ENCODE measurements at regions not wholly inside any gene's neighbourhood (a gene's known extent, or its start where the extent isn't known, plus 50 kb on each side); places are given as distances from the start of the nearest gene placed in this dataset.

- DNase-seq (ENCODE audit: low spot score), result no peak
These were observed 509.3 kb upstream of the JARID2 start for GRCh38 chr6:14736554-14736953.

- no peak for DNase-seq (ENCODE audit: low spot score)
These were observed 507.4 kb upstream of the JARID2 start for GRCh38 chr6:14738497-14738896.

GRCh38 chr6:14738933-14739332 lies 506.9 kb upstream of the JARID2 start:
- DNase-seq (ENCODE audit: low spot score), result no peak

GRCh38 chr6:14739827-14740226 lies 506.0 kb upstream of the JARID2 start:
- DNase-seq (ENCODE audit: low spot score), result no peak

GRCh38 chr6:14742171-14742570 lies 503.7 kb upstream of the JARID2 start:
- no peak for DNase-seq (ENCODE audit: low spot score)

- no peak for DNase-seq (ENCODE audit: low spot score)
These were observed 503.2 kb upstream of the JARID2 start for GRCh38 chr6:14742680-14743079.

- DNase-seq (ENCODE audit: low spot score), result no peak
These were observed 502.8 kb upstream of the JARID2 start for GRCh38 chr6:14743144-14743473.

- DNase-seq (ENCODE audit: low spot score), result no peak
These were observed 502.2 kb upstream of the JARID2 start for GRCh38 chr6:14743474-14744211.

GRCh38 chr6:14744212-14744556 lies 501.7 kb upstream of the JARID2 start:
- no peak for DNase-seq (ENCODE audit: low spot score)

- no peak for DNase-seq (ENCODE audit: low spot score)
These were observed 499.6 kb upstream of the JARID2 start for GRCh38 chr6:14746139-14746837.

- DNase-seq (ENCODE audit: low spot score), result no peak
These were observed 497.9 kb upstream of the JARID2 start for GRCh38 chr6:14747881-14748520.

- DNase-seq (ENCODE audit: low spot score), result no peak
These were observed 497.2 kb upstream of the JARID2 start for GRCh38 chr6:14748679-14749078.

GRCh38 chr6:14750059-14750661 lies 495.7 kb upstream of the JARID2 start:
- DNase-seq (ENCODE audit: low spot score), result no peak

GRCh38 chr6:14751645-14752175 lies 494.2 kb upstream of the JARID2 start:
- DNase-seq (ENCODE audit: low spot score), result no peak

- no peak for DNase-seq (ENCODE audit: low spot score)
These were observed 490.9 kb upstream of the JARID2 start for GRCh38 chr6:14754751-14755513.

GRCh38 chr6:14756340-14756739 lies 489.5 kb upstream of the JARID2 start:
- no peak for DNase-seq (ENCODE audit: low spot score)

GRCh38 chr6:14757014-14757413 lies 488.9 kb upstream of the JARID2 start:
- DNase-seq (ENCODE audit: low spot score), result no peak

GRCh38 chr6:14757418-14757817 lies 488.5 kb upstream of the JARID2 start:
- DNase-seq (ENCODE audit: low spot score), result no peak

GRCh38 chr6:14758421-14759081 lies 487.3 kb upstream of the JARID2 start:
- DNase-seq (ENCODE audit: low spot score), result no peak

- DNase-seq (ENCODE audit: low spot score), result no peak
These were observed 485.7 kb upstream of the JARID2 start for GRCh38 chr6:14759976-14760672.

GRCh38 chr6:14762077-14762476 lies 483.8 kb upstream of the JARID2 start:
- no peak for DNase-seq (ENCODE audit: low spot score)
